A204.1 (cell line): ENCODE measurements at regions not wholly inside any gene's neighbourhood (a gene's known extent, or its start where the extent isn't known, plus 50 kb on each side); places are given as distances from the start of the nearest gene placed in this dataset.
"Not testable (repeated sequence)": the region's sequence is repeated elsewhere in the genome, so short reads cannot be mapped to it uniquely, and the experiment has no call there.

Experiments
- FAIRE-seq: peaks from 2 replicates; lab custom pipeline; 2012; peaks lifted over from hg19 to GRCh38; lab: Jason Lieb, UNC

- no peak for FAIRE-seq
Measured at GRCh38 chr2:42995752-42996422, 203.5 kb upstream of the HAAO start.

GRCh38 chr2:42989283-42990081 lies 197.1 kb upstream of the HAAO start:
- not testable (repeated sequence) for FAIRE-seq

GRCh38 chr2:42988055-42988454 lies 195.7 kb upstream of the HAAO start:
- FAIRE-seq: not testable (repeated sequence)

GRCh38 chr2:42987112-42987922 lies 194.9 kb upstream of the HAAO start:
- no peak for FAIRE-seq

GRCh38 chr2:42984617-42985016 lies 192.2 kb upstream of the HAAO start:
- FAIRE-seq: no peak

GRCh38 chr2:42984081-42984480 lies 191.7 kb upstream of the HAAO start:
- FAIRE-seq: no peak

GRCh38 chr2:42980764-42981416 lies 188.5 kb upstream of the HAAO start:
- no peak for FAIRE-seq

- no peak for FAIRE-seq
Measured at GRCh38 chr2:42979870-42980763, 187.7 kb upstream of the HAAO start.

GRCh38 chr2:42979416-42979869 lies 187.1 kb upstream of the HAAO start:
- no peak for FAIRE-seq

GRCh38 chr2:42978887-42979415 lies 186.6 kb upstream of the HAAO start:
- no peak for FAIRE-seq

- no peak for FAIRE-seq
Measured at GRCh38 chr2:42978175-42978886, 185.9 kb upstream of the HAAO start.

- no peak for FAIRE-seq
Measured at GRCh38 chr2:42977270-42978174, 185.1 kb upstream of the HAAO start.

GRCh38 chr2:42976351-42976750 lies 184.0 kb upstream of the HAAO start:
- no peak for FAIRE-seq

GRCh38 chr2:42974721-42975717 lies 182.6 kb upstream of the HAAO start:
- FAIRE-seq: no peak

GRCh38 chr2:42974169-42974720 lies 181.9 kb upstream of the HAAO start:
- no peak for FAIRE-seq

- no peak for FAIRE-seq
Measured at GRCh38 chr2:42973726-42974125, 181.3 kb upstream of the HAAO start.

- not testable (repeated sequence) for FAIRE-seq
Measured at GRCh38 chr2:42972933-42973516, 180.6 kb upstream of the HAAO start.
